GM11168 (cell line): ENCODE measurements at regions not wholly inside any gene's neighbourhood (a gene's known extent, or its start where the extent isn't known, plus 50 kb on each side); places are given as distances from the start of the nearest gene placed in this dataset.
"Not testable (repeated sequence)": the region's sequence is repeated elsewhere in the genome, so short reads cannot be mapped to it uniquely, and the experiment has no call there.

Experiments used
- in situ Hi-C: fragments of 300-500 bp; cut with MboI; formaldehyde crosslinking; loops from one replicate; pipeline ENCODE4 v1.12.0; 2022; ENCODE audit warnings: low sequenced_read_pairs; ENCODE audit not compliant: unreplicated experiment

DNA sequence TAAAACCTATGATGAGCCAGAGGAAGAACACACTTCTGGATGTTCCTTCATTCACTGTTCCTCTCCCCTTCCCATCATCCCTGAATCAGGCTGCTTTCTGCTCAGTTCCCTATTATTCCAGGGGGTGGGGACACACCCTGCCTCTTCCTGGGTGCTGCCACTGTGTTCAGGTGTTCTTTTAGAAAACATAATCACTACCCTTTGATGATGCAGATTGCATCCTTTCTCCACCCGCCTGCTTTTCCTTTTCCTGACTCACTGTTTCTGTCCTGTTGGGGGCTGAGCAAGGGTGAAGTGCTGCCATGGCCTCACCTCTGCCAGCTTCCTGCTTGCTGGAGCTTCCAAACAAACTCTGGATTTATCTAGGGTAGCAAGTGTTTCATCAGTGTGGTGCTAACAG, 331.9 kb upstream of the GRIA1 start:
- in situ Hi-C loops: no loop called here

DNA sequence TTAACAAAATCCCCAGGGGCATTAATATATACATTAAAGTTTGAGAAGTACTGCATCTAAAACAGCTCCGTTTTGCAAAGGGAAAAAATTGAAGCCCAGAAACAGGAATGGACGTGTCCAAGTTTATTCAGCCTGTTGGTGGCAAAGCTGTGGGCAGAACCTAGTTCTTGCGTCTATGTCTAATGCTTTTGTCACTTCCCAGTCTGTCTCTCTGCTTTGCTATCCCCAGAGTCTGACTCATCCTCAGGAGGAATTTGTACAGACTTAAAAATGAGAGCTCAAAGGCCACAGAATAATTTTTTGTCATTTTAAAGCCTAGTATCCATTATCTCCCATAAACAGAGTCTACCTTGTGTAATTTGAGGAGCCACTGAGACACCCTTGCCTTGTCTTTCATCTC, 330.9 kb upstream of the GRIA1 start:
- in situ Hi-C loops: no loop called here

DNA sequence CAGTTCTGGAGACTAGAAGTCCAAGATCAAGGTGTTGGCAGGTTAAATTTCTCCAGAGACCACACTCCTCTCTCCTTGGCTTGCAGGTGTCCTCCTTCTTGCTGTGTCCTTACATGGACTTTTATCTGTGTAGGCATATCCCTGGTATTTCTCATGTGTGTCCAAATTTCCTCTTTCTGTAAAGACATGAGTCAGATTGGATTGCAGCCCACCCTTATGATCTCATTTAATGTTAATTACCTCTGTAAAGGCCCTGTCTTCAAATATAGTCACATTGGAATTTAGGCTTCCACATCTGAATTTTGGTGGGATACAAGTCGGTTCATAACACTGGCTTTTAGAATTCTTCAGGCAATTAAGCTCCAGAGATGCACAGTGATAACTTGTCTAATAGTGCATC, 322.2 kb upstream of the GRIA1 start:
- in situ Hi-C loops: no loop called here

DNA sequence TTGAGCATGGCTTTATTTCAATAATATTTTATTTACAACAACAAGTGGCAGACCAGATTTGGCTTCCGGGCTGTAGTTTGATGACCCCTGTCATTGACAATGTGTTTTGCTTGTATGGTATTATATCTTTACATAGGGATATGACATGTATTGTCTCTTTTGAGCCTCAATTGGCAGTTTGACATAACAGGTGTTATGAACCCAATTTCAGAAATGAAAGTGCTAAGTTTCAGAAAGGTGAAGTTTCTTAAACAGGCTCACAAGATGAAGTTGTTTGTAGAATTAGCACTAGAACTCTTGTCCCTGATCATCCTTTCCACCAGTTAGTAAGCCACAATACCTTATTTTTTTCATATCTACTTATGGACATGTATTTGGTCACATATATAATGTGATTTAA, 303.0 kb upstream of the GRIA1 start:
- in situ Hi-C loops: no loop called here

- in situ Hi-C loops: no loop called here
These were observed 284.1 kb upstream of the GRIA1 start for GRCh38 chr5:153206361-153206760.

DNA sequence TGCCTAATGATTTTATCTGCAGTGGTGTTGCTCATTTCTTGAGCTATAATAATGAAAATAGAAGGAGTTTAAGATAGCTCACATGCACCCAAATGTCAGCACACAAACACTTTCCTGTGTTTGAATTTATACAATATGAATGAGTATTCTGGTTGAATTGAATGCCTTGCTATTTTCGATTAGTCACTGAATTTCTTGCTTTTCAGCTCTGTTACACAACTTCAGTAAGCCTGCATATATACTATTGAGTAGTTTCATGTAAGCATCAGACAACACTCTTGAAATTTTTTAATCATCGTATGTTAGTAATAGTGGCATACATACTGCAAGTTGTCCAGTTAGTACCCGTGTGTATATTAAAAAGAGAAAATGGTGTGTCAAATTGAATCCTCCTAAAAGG, 281.5 kb upstream of the GRIA1 start:
- in situ Hi-C loops: no loop called here

DNA sequence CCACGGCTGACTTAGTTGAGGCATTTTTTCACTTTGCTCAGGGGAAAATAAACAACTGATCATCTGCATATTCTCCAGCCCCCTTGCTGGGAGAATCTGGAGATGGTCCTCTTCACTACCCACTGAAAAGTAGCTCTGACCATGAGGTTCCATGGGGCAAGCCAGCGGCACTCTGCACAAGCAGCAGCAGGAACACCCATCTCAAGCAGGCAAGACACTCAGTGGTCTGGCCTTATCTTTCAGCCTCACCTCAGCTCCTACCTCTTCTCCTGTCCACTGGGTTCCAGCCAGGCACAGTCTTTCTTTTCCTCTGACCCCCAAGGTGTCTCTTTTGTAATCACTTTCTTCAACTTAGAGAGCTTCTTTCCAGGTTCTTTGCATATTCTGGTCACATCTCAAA, 280.8 kb upstream of the GRIA1 start:
- in situ Hi-C loops: no loop called here

DNA sequence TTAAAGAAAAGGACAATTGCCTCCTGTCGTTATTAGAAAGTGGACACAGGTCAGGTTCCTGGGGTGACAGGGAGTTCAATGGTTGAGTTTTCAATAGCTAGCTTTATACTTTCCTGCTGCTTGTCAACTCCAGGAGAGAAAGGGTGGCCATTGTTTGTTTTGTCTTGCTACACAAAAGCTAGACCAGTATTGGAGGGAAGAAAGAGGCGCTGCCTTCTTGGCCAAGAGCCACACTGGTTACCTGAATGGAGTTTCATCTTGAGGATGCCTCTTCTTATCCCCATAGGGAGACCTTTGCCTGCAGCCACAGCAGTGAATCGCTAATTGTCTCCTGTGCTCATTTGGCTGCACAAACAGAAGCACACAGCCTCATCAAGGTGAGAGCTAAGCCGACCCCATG, 279.4 kb upstream of the GRIA1 start:
- in situ Hi-C loops: no loop called here

DNA sequence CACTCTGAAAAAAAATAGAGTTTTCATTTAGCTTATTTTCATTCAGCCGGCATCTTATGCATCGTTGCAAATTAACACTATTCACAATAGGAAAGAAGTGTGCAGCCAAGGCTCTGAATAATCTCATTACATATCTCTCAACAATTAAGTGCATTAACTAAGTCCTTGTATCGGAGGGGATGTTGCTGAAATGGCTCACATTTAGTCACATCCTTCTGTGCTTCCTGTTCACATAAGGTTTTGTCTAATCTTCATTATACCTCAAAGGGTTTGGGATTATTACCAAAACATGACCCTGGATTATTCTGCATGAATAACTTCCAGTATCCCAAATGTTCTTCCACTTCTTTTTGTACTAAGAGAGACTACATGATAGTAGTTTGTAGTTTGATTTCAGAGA, 278.0 kb upstream of the GRIA1 start:
- in situ Hi-C loops: no loop called here

DNA sequence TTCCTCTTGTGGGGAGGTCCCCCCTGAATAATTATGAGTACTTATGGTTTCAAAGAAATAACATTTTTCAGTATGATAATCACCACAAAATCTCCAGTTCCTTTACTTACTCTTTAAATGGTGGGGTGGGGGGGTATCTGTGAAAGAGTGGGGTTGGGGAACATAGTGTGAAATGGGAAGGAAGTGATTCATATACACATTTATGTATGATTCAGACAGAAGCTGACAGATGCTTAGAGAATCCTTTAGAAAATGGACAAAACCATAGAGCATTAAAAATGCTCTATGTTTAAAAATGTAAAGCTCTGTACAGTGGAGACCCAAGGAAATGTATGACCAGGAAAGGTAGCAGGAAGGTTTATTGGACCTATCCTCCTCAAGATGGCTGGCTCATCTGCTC, 267.5 kb upstream of the GRIA1 start:
- in situ Hi-C loops: no loop called here

DNA sequence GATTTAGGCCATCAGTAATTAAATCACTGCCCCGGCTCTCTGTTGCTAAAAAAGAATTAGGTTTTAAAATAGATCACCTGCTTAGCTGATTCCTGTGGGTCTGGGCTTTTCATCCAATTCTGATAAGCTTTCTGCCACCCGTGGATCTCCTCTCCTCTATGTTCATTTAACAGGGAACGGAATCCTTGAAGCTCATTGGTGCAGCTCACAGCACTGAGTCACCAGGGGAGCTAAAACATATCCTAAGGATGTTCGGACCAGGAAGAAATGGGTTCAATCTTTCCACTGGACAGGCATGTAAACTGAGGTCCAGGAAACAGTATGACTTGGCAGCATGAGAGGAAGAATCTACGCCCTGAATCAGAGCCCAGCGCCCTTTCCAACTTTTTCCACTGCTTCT, 267.1 kb upstream of the GRIA1 start:
- in situ Hi-C loops: no loop called here

DNA sequence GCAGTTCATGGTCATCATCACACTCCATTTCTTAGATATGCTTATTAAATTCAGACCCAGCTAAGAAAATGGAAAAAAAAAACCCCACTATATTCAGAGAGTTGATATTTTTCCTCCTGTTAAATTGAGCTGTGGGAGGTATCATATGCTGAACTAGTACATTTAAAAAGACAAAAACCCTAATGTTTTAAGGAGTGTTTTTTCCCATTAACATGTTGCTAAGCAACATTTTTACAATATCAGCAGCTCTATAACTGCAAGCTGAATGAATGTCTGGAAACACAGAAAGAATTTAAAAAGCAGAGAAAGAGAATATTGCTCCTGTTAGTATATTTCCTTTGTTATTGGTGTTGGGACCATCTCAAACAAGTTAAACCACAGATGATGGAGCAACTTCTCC, 265.8 kb upstream of the GRIA1 start:
- in situ Hi-C loops: no loop called here

DNA sequence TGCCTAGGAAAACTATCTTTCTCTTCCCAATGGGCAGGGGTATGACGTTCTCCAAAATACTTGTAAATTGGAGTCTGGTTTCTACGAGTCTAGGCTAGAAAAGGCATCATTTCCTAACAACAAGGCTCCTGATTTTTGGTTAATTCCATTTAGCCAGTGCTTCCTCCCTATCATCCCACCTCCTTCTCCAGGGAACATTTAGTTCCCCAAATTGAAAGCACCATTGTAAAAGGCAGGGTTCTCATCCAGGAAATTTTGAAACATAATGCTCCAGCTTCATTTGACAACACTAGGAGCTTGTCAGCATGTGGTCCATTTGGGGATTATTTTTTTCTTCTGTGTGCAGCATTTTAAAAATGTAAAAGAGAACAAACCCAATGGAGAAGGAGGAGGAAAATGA, 256.5 kb upstream of the GRIA1 start:
- in situ Hi-C loops: no loop called here

- in situ Hi-C loops: no loop called here
These were observed 254.2 kb upstream of the GRIA1 start for GRCh38 chr5:153236319-153236718.

DNA sequence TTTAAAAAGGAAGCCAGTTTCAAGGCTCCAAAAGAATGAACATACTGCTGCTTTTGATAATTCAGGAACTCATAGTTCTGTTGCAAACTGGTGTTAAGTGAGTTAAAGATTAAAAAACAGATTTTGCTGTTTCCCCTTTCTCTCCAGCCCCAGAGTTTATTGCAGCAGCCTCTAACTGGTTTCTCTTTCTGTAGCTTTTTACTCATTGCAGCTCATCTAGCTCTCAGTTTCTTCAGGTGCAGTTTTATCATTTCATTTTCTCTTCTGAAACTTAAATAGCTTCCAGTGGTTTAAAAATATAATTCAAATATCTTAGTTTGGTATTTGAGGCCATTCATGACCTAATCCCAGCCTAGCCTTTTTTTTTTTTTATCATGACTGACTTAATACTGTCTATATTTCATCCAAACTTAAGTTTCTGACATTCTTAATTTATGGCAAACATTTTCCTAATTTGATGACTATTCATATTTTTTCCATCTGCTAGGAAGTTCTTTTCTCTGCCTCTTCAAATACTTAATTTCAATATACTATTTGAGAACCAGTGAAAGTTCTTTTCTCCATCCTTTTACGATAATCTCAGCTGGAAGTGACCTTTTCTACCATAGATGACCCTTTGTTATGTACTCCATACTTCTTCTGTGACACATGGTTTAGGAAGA, 252.7 kb upstream of the GRIA1 start:
- in situ Hi-C loops: no loop called here

DNA sequence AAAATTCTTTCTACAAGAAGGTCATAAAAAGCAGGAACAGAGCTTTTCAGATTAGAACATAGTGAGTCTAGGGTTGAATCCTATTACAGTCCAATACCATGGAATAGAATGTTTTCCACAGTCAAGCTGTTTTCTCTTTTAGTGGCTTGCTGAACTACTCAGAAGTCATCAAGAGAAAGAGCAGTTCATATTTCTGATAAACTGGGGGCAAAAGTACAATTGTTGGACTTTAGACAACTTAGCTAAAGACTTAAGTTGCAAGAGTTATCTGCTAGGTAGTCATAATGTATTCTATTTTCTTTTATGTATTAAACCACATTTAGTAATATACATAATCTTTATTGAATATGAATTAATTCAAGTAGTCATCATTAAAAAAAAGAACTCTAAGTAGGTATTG, 233.1 kb upstream of the GRIA1 start:
- in situ Hi-C loops: no loop called here

DNA sequence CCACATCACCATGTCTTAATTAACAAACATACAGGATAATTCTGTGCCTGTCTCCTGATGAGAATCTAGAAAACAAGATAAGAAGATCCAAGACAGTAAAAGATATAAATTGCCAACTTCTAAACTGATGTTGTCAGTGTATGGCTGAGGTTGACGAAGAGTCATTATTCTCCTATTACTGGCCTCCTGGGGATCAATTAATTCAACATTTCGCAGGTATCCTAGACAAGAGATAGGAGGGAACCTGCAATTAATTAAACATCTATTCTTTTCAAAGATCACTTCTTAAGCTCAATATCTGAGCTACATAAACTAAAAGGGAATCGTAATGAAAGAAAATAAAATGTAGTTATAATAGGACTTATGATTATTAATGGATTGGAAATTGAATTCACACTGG, 232.0 kb upstream of the GRIA1 start:
- in situ Hi-C loops: no loop called here

DNA sequence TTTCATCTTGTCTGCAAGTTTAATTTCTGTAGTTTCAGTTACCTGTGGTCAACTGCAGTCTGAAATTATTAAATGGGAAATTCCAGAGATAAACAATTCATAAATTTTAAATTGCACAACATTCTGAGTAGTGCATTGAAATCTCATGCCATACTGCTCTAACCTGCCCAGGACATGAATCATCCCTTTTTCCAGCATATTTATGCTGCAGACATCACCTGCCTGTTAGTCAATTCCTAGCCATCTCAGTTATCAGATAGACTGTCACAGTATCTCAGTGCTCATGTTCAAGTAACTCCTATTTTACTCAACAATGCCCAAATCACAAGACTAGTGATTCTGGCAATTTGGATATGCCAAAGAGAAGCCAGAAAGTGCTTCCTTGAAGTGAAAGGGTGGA, 223.0 kb upstream of the GRIA1 start:
- in situ Hi-C loops: no loop called here

GRCh38 chr5:153275695-153276094, 214.8 kb upstream of the GRIA1 start:
- in situ Hi-C loops: no loop called here

- in situ Hi-C loops: no loop called here
These were observed 214.3 kb upstream of the GRIA1 start for GRCh38 chr5:153276151-153276550.

DNA sequence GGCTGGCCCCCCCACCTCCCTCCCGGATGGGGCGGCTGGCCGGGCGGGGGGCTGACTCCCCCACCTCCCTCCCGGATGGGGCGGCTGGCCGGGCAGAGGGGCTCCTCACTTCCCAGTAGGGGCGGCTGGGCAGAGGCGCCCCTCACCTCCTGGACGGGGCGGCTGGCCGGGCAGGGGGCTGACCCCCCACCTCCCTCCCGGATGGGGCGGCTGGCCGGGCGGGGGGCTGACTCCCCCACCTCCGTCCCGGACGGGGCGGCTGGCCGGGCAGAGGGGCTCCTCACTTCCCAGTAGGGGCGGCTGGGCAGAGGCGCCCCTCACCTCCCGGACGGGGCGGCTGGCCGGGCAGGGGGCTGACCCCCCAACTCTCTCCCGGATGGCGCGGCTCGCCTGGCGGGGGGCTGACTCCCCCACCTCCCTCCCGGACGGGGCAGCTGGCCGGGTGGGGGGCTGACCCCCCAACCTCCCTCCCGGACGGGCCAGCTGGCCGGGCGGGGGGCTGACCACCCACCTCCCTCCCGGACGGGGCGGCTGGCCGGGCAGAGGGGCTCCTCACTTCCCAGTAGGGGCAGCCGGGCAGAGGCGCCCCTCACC, 194.1 kb upstream of the GRIA1 start:
- in situ Hi-C loops: not testable (repeated sequence)

DNA sequence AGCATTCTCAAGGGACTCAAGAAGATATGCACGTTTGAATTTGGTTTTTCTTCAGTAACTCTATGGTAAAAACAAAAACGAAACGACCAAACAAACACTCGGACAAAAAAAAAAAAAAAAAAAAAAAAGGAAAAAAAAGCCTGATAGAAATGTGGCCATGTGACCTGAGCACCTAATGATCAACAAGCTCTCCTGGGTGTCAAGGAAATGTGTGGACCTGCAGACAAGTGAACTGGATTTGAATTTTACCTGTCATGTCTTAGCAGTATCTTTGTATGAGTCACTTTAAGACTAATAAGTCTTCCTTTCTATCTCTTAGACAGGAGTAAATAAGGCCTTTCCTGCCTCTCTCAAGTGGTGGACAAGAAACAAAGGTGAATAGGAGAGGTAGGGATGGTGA, 190.6 kb upstream of the GRIA1 start:
- in situ Hi-C loops: no loop called here

DNA sequence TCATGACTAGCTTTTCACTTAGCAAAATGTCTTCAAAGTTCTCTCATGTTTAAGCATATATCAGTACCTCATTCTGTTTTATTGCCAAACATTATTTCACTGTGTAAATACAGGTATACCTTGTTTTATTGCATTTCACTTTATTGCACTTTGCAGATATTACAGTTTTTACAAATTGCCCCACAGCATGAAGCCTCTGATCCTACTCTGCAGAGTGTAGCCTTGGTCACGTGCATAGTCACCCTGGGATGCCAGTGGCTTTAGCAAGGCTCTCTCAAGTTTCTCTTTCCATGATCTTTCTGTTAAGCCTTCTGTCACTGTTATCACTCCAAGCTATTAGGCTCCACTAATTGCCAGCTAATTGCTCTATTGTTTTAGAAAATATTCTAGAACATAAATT, 182.2 kb upstream of the GRIA1 start:
- in situ Hi-C loops: no loop called here
